CD4-positive, alpha-beta memory T cell (primary cell): ENCODE measurements at regions not wholly inside any gene's neighbourhood (a gene's known extent, or its start where the extent isn't known, plus 50 kb on each side); places are given as distances from the start of the nearest gene placed in this dataset.

Source experiments
- CTCF ChIA-PET: fragments of 350-600 bp; sonication (Branson Sonifier 250); formaldehyde crosslinking; loops from one replicate; lab custom pipeline; 2021; ENCODE audit warnings: inconsistent platforms; ENCODE audit not compliant: partially characterized antibody; lab: Charles Lee
- POLR2A ChIA-PET: fragments of 350-600 bp; sonication (Branson Sonifier 250); formaldehyde crosslinking; loops from one replicate; lab custom pipeline; 2021; ENCODE audit not compliant: partially characterized antibody; lab: Charles Lee
- DNase-seq, 5 donors: peaks; one replicate each; pipeline versions ENCODE4 v3.0.0 to v3.0.0-alpha.2; 2020 to 2022; ENCODE audit warnings: mixed read lengths in 1 of 5
- H3K27ac ChIP-seq: one replicate; pipeline ENCODE4 v1.7.0; 2013; ENCODE audit warnings: low read depth, low read length
- H3K27me3 ChIP-seq: 2 replicates; pipeline ENCODE4 v1.7.0; 2013; ENCODE audit warnings: mild to moderate bottlenecking, low read length, moderate library complexity; ENCODE audit not compliant: insufficient read depth
- H3K36me3 ChIP-seq: 2 replicates; pipeline ENCODE4 v1.7.0; 2013; ENCODE audit warnings: mild to moderate bottlenecking, low read length, moderate library complexity; ENCODE audit not compliant: insufficient read depth
- H3K4me1 ChIP-seq: 2 replicates; pipeline ENCODE4 v1.7.0; 2013; ENCODE audit warnings: mild to moderate bottlenecking, low read length, moderate library complexity; ENCODE audit not compliant: insufficient read depth
- H3K4me3 ChIP-seq, 2 donors: one replicate each; pipeline ENCODE4 v1.7.0; 2013; ENCODE audit warnings: low read length in 2 of 2, mild to moderate bottlenecking in 1 of 2
- H3K9me3 ChIP-seq, 2 donors: one replicate each; pipeline ENCODE4 v1.7.0; 2013; ENCODE audit warnings: low read length in 2 of 2, control low read depth in 1 of 2; ENCODE audit not compliant: control insufficient read depth in 1 of 2
- H3K27ac Mint-ChIP-seq, 7 donors: one replicate each; pipeline ENCODE4 v1.8.0; 2020 to 2021; ENCODE audit warnings: mixed read lengths in 7 of 7, mild to moderate bottlenecking in 6 of 7, inconsistent platforms in 3 of 7, moderate library complexity in 3 of 7
- H3K27me3 Mint-ChIP-seq, 2 donors: one replicate each; pipeline ENCODE4 v1.8.0; 2020 to 2021; ENCODE audit warnings: mixed read lengths in 2 of 2
- H3K36me3 Mint-ChIP-seq, 2 donors: one replicate each; pipeline ENCODE4 v1.8.0; 2020 to 2021; ENCODE audit warnings: mixed read lengths in 2 of 2, inconsistent platforms in 1 of 2, mild to moderate bottlenecking in 1 of 2
- H3K4me1 Mint-ChIP-seq, 4 donors: one replicate each; pipeline ENCODE4 v1.8.0; 2020 to 2021; ENCODE audit warnings: mixed read lengths in 4 of 4, mild to moderate bottlenecking in 1 of 4
- H3K4me3 Mint-ChIP-seq, 8 donors: one replicate each; pipeline ENCODE4 v1.8.0; 2020 to 2021; ENCODE audit warnings: mixed read lengths in 8 of 8, mild to moderate bottlenecking in 7 of 8, moderate library complexity in 6 of 8, inconsistent platforms in 3 of 8
- H3K9me3 Mint-ChIP-seq, 8 donors: one replicate each; pipeline ENCODE4 v1.8.0; 2020 to 2021; ENCODE audit warnings: mixed read lengths in 8 of 8, mild to moderate bottlenecking in 5 of 8, inconsistent platforms in 3 of 8, moderate library complexity in 1 of 8
- intact Hi-C: fragments of 100-400 bp; cut with micrococcal nuclease; formaldehyde crosslinking; loops from one replicate; pipeline ENCODE4 v1.15.1; 2023

- Histone ChIP-seq H3K9me3 (peaks cover 0 to 5% of the 10 kb centered on the region in 2 donors), H3K4me3 (no peak overlapping the region), H3K27ac (no peak overlapping the region), H3K4me1 (peaks cover 4% of the 10 kb centered on the region), H3K27me3 (no peaks in the 10 kb centered on the region), H3K36me3 (no peaks in the 10 kb centered on the region)
- Mint-ChIP-seq H3K9me3 (peaks cover 0 to 38% (median 21%) of the 10 kb centered on the region in 8 donors), H3K36me3 (peaks cover 3 to 13% of the 10 kb centered on the region in 2 donors), H3K27ac (no peak overlapping the region), H3K4me1 (peaks cover 6 to 9% (median 7%) of the 10 kb centered on the region in 4 donors), H3K4me3 (no peak overlapping the region), H3K27me3 (peaks cover 28 to 39% of the 10 kb centered on the region in 2 donors)
- CTCF ChIA-PET = no interaction called here
- POLR2A ChIA-PET = no interaction called here
- no peak for DNase-seq
- intact Hi-C loops = no loop called here
These were observed 95.4 kb upstream of the GUCA2B start for GRCh38 chr1:42057800-42058199.

- Histone ChIP-seq H3K9me3 (peaks cover 0 to 5% of the 10 kb centered on the region in 2 donors), H3K27me3 (no peaks in the 10 kb centered on the region), H3K27ac (no peak overlapping the region), H3K4me1 (peaks cover 4% of the 10 kb centered on the region), H3K36me3 (no peaks in the 10 kb centered on the region), H3K4me3 (no peak overlapping the region)
- Mint-ChIP-seq H3K27ac (no peak overlapping the region), H3K9me3 (peaks cover 0 to 38% (median 20%) of the 10 kb centered on the region in 8 donors), H3K4me3 (no peak overlapping the region), H3K27me3 (peaks cover 32 to 40% of the 10 kb centered on the region in 2 donors), H3K4me1 (peaks cover 8 to 16% (median 12%) of the 10 kb centered on the region in 4 donors), H3K36me3 (peaks cover 3 to 13% of the 10 kb centered on the region in 2 donors)
- DNase-seq = no peak
- ChIA-PET POLR2A (no interaction called here), CTCF (no interaction called here)
- intact Hi-C loops = no loop called here
These were observed 96.8 kb upstream of the GUCA2B start for GRCh38 chr1:42056460-42056859.

- no peak overlapping the region for H3K27ac Mint-ChIP-seq
- ChIA-PET CTCF (interaction anchor here (1.5 kb wide), 1 partner anchor 20 kb away, joined by 3 read pairs; no protein-coding TSS in a partner anchor), POLR2A (no interaction called here)
- peaks cover 8 to 16% (median 12%) of the 10 kb centered on the region in 4 donors for H3K4me1 Mint-ChIP-seq
- Histone ChIP-seq H3K4me1 (peaks cover 4% of the 10 kb centered on the region), H3K4me3 (no peak overlapping the region), H3K36me3 (no peaks in the 10 kb centered on the region), H3K9me3 (peaks cover 0 to 5% of the 10 kb centered on the region in 2 donors), H3K27me3 (peaks cover 6% of the 10 kb centered on the region), H3K27ac (no peak overlapping the region)
- H3K27me3 Mint-ChIP-seq = peaks cover 39 to 40% of the 10 kb centered on the region in 2 donors
- no peak for DNase-seq
- intact Hi-C loops = no loop called here
- H3K36me3 Mint-ChIP-seq = peaks cover 2 to 16% of the 10 kb centered on the region in 2 donors
- no peak overlapping the region for H3K4me3 Mint-ChIP-seq
- H3K9me3 Mint-ChIP-seq = peaks cover 0 to 34% (median 19%) of the 10 kb centered on the region in 8 donors
These were observed 98.1 kb upstream of the GUCA2B start for GRCh38 chr1:42055061-42055460.

- H3K4me3 ChIP-seq = no peak overlapping the region
- H3K27me3 ChIP-seq = peaks cover 6% of the 10 kb centered on the region
- ChIA-PET CTCF (no interaction called here), POLR2A (no interaction called here)
- H3K36me3 ChIP-seq = no peaks in the 10 kb centered on the region
- Mint-ChIP-seq H3K27me3 (peaks cover 36 to 49% of the 10 kb centered on the region in 2 donors), H3K4me1 (peaks cover 4 to 15% (median 9%) of the 10 kb centered on the region in 4 donors), H3K9me3 (peaks cover 0 to 20% (median 9%) of the 10 kb centered on the region in 8 donors), H3K27ac (no peak overlapping the region), H3K36me3 (peaks cover 0 to 8% of the 10 kb centered on the region in 2 donors), H3K4me3 (peak overlapping the region in 1 of 8 donors; percentile 29)
- peaks cover 4% of the 10 kb centered on the region for H3K4me1 ChIP-seq
- intact Hi-C loops = no loop called here
- no peaks in the 10 kb centered on the region for H3K9me3 ChIP-seq
- no peak overlapping the region for H3K27ac ChIP-seq
- DNase-seq = no peak
These were observed 101.0 kb upstream of the GUCA2B start for GRCh38 chr1:42052072-42052699.

GRCh38 chr1:42047508-42047880 lies 105.7 kb upstream of the GUCA2B start:
- DNase-seq = no peak
- H3K36me3 Mint-ChIP-seq = peaks cover 0 to 3% of the 10 kb centered on the region in 2 donors
- ChIA-PET POLR2A (no interaction called here), CTCF (no interaction called here)
- no peaks in the 10 kb centered on the region for H3K9me3 Mint-ChIP-seq
- H3K4me1 Mint-ChIP-seq = peaks cover 0 to 6% (median 3%) of the 10 kb centered on the region in 4 donors
- peaks cover 18 to 40% of the 10 kb centered on the region in 2 donors for H3K27me3 Mint-ChIP-seq
- H3K9me3 ChIP-seq = no peaks in the 10 kb centered on the region
- intact Hi-C loops = no loop called here
- H3K27me3 ChIP-seq = peaks cover 6% of the 10 kb centered on the region
- H3K4me1 ChIP-seq = no peaks in the 10 kb centered on the region
- H3K4me3 Mint-ChIP-seq = no peak overlapping the region
- no peaks in the 10 kb centered on the region for H3K36me3 ChIP-seq
- no peak overlapping the region for H3K4me3 ChIP-seq
- H3K27ac ChIP-seq = no peak overlapping the region
- H3K27ac Mint-ChIP-seq = no peak overlapping the region

GRCh38 chr1:42046761-42047507 lies 106.3 kb upstream of the GUCA2B start:
- DNase-seq = no peak
- no peaks in the 10 kb centered on the region for H3K9me3 Mint-ChIP-seq
- CTCF ChIA-PET = no interaction called here

GRCh38 chr1:42044346-42044745 lies 108.9 kb upstream of the GUCA2B start:
- H3K36me3 ChIP-seq = no peaks in the 10 kb centered on the region
- no peaks in the 10 kb centered on the region for H3K9me3 Mint-ChIP-seq
- no peaks in the 10 kb centered on the region for H3K36me3 Mint-ChIP-seq
- POLR2A ChIA-PET = no interaction called here
- no peaks in the 10 kb centered on the region for H3K4me1 Mint-ChIP-seq
- H3K27me3 Mint-ChIP-seq = peaks cover 7 to 14% of the 10 kb centered on the region in 2 donors
- no peak overlapping the region for H3K4me3 Mint-ChIP-seq
- H3K27me3 ChIP-seq = no peaks in the 10 kb centered on the region
- no peak for DNase-seq
- no peak overlapping the region for H3K27ac ChIP-seq
- intact Hi-C loops = no loop called here
- no peaks in the 10 kb centered on the region for H3K9me3 ChIP-seq
- CTCF ChIA-PET = no interaction called here
- H3K4me3 ChIP-seq = no peak overlapping the region
- H3K4me1 ChIP-seq = no peaks in the 10 kb centered on the region
- no peak overlapping the region for H3K27ac Mint-ChIP-seq

More at GRCh38 chr1:42046761-42047507, 106.3 kb upstream of the GUCA2B start:
- no peak overlapping the region for H3K4me3 ChIP-seq
- H3K27ac ChIP-seq = no peak overlapping the region
- Mint-ChIP-seq H3K4me3 (no peak overlapping the region), H3K27ac (no peak overlapping the region), H3K36me3 (peaks cover 0 to 3% of the 10 kb centered on the region in 2 donors), H3K27me3 (peaks cover 12 to 35% of the 10 kb centered on the region in 2 donors), H3K4me1 (peaks cover 0 to under 1% (median 0%) of the 10 kb centered on the region in 4 donors)
- H3K27me3 ChIP-seq = peaks cover 6% of the 10 kb centered on the region
- no peaks in the 10 kb centered on the region for H3K36me3 ChIP-seq
- H3K4me1 ChIP-seq = no peaks in the 10 kb centered on the region
- no peaks in the 10 kb centered on the region for H3K9me3 ChIP-seq
- intact Hi-C loops = no loop called here
- POLR2A ChIA-PET = no interaction called here
